ENCODE measurements at regions not wholly inside any gene's neighbourhood (a gene's known extent, or its start where the extent isn't known, plus 50 kb on each side); places are given as distances from the start of the nearest gene placed in this dataset.
A peak's percentile ranks its signal among the peaks of the same experiment; 100 is the strongest.

- H3K4me3 Mint-ChIP-seq = no peak overlapping the region
- H3K27ac Mint-ChIP-seq = no peak overlapping the region
- Histone ChIP-seq H3K4me2 (peak overlapping the region; percentile 55; the same call in 1 of the 2 replicates), H3K79me2 (replicated peaks; ENCODE audit: insufficient read depth) (no peaks in the 10 kb centered on the region), H3K27me3 (ENCODE audit: insufficient read depth) (no peaks in the 10 kb centered on the region), H2AFZ (no peak overlapping the region), H3F3A (replicated peaks; ENCODE audit: low read depth) (no peaks in the 10 kb centered on the region), H3K4me1 (ENCODE audit: insufficient read depth) (peaks cover 14% of the 10 kb centered on the region), H4K20me1 (replicated peaks; ENCODE audit: insufficient read depth) (no peaks in the 10 kb centered on the region), H3K36me3 (ENCODE audit: insufficient read depth) (no peaks in the 10 kb centered on the region), H3K27ac (ENCODE audit: low read depth) (no peak overlapping the region), H3K4me3 (no peak overlapping the region), H3K9me2 (ENCODE audit: insufficient read depth) (no peaks in the 10 kb centered on the region)
- H3K36me3 Mint-ChIP-seq (ENCODE audit: low read depth) = no peaks in the 10 kb centered on the region
- ATAC-seq (peak; percentile 80), DNase-seq (ENCODE audit: low spot score) (peak; percentile 41)
- no peak for TF ChIP-seq NANOG (IDR thresholded peaks at IDR 0.05; ENCODE audit: borderline replicate concordance)
- peaks cover 4% of the 10 kb centered on the region for H3K27me3 Mint-ChIP-seq (ENCODE audit: insufficient read depth, low read depth, poor library complexity)
- no peaks in the 10 kb centered on the region for H3K9me3 Mint-ChIP-seq
- H3K4me1 Mint-ChIP-seq = peaks cover 18% of the 10 kb centered on the region
Measured at GRCh38 chr16:73145166-73145880, 97.4 kb upstream of the ZFHX3 start.

GRCh38 chr16:73143576-73144422 lies 95.9 kb upstream of the ZFHX3 start:
- Histone ChIP-seq H3K27me3 (ENCODE audit: insufficient read depth) (no peaks in the 10 kb centered on the region), H3K36me3 (ENCODE audit: insufficient read depth) (no peaks in the 10 kb centered on the region), H3F3A (replicated peaks; ENCODE audit: low read depth) (no peaks in the 10 kb centered on the region), H3K9me2 (ENCODE audit: insufficient read depth) (no peaks in the 10 kb centered on the region), H3K79me2 (replicated peaks; ENCODE audit: insufficient read depth) (no peaks in the 10 kb centered on the region), H2AFZ (no peak overlapping the region), H3K27ac (ENCODE audit: low read depth) (no peak overlapping the region), H4K20me1 (replicated peaks; ENCODE audit: insufficient read depth) (no peaks in the 10 kb centered on the region), H3K4me2 (0 out of 2 replicates have a peak overlapping the region, but pooled peaks have one; percentile 12), H3K4me1 (ENCODE audit: insufficient read depth) (peaks cover 14% of the 10 kb centered on the region), H3K4me3 (no peak overlapping the region)
- ATAC-seq (no peak), DNase-seq (ENCODE audit: low spot score) (no peak)
- no peak overlapping the region for H3K27ac Mint-ChIP-seq
- H3K27me3 Mint-ChIP-seq (ENCODE audit: insufficient read depth, low read depth, poor library complexity) = peaks cover 4% of the 10 kb centered on the region
- TF ChIP-seq STAT1 (IDR thresholded peaks at IDR 0.05; ENCODE audit: unreplicated experiment) (no peak), EZH2phosphoT487 (IDR thresholded peaks at IDR 0.05; ENCODE audit: unreplicated experiment) (no peak), ETS1 (IDR thresholded peaks at IDR 0.05) (no peak), CREB1 (CRISPR knock-in tag; IDR thresholded peaks at IDR 0.05; ENCODE audit: low read depth) (no peak), JUNB (IDR thresholded peaks at IDR 0.05; ENCODE audit: unreplicated experiment) (no peak), ZNF462 (CRISPR knock-in tag; IDR thresholded peaks at IDR 0.05) (no peak), POLR2AphosphoS5 (IDR thresholded peaks at IDR 0.05; ENCODE audit: low read depth) (no peak)
- H3K36me3 Mint-ChIP-seq (ENCODE audit: low read depth) = no peaks in the 10 kb centered on the region
- peaks cover 18% of the 10 kb centered on the region for H3K4me1 Mint-ChIP-seq
- no peak overlapping the region for H3K4me3 Mint-ChIP-seq
- H3K9me3 Mint-ChIP-seq = no peaks in the 10 kb centered on the region
